H1 (cell line): ENCODE measurements at regions not wholly inside any gene's neighbourhood (a gene's known extent, or its start where the extent isn't known, plus 50 kb on each side); places are given as distances from the start of the nearest gene placed in this dataset.

Source experiments
- CTCF ChIA-PET: fragments of 300-600 bp; sonication (Branson Sonifier 250); formaldehyde crosslinking; loops from one replicate; lab custom pipeline; 2021; ENCODE audit not compliant: partially characterized antibody; lab: Charles Lee
- POLR2A ChIA-PET: fragments of 300-600 bp; sonication (Branson Sonifier 250); formaldehyde crosslinking; loops from one replicate; lab custom pipeline; 2021; ENCODE audit warnings: inconsistent platforms; ENCODE audit not compliant: partially characterized antibody; lab: Charles Lee
- DNase-seq, 2 experiments: peaks; one replicate each; pipeline versions ENCODE4 v3.0.0 to v3.0.0-alpha.2; 2010 to 2022; ENCODE audit warnings: low spot score in 2 of 2, low read depth in 1 of 2, mixed read lengths in 1 of 2
- FAIRE-seq: peaks from 2 replicates; lab custom pipeline; 2011; peaks lifted over from hg19 to GRCh38; lab: Jason Lieb, UNC
- H2AFZ ChIP-seq: 2 replicates; pipeline ENCODE4 v1.8.1; 2012; ENCODE audit warnings: low read length, inconsistent platforms
- H2AK5ac ChIP-seq: 2 replicates; pipeline ENCODE4 v1.6.1; 2013; ENCODE audit warnings: low read depth, low read length
- H2BK120ac ChIP-seq: replicated peaks from 2 replicates; pipeline ENCODE3; 2013; ENCODE audit warnings: low read depth, low read length, inconsistent platforms
- H2BK12ac ChIP-seq: 2 replicates; pipeline ENCODE4 v1.6.1; 2013; ENCODE audit warnings: low read depth, low read length
- H2BK15ac ChIP-seq: 2 replicates; pipeline ENCODE4 v1.6.1; 2013; ENCODE audit warnings: low read length
- H2BK20ac ChIP-seq: 2 replicates; pipeline ENCODE4 v1.6.1; 2013; ENCODE audit warnings: low read length
- H2BK5ac ChIP-seq: 2 replicates; pipeline ENCODE4 v1.6.1; 2013; ENCODE audit warnings: low read depth, low read length
- H3K14ac ChIP-seq: 2 replicates; pipeline ENCODE4 v1.6.1; 2013; ENCODE audit warnings: inconsistent platforms; ENCODE audit not compliant: insufficient read length
- H3K18ac ChIP-seq: 2 replicates; pipeline ENCODE4 v1.6.1; 2013; ENCODE audit warnings: low read length; ENCODE audit errors: extremely low read depth
- H3K23ac ChIP-seq: 2 replicates; pipeline ENCODE4 v1.6.1; 2013; ENCODE audit warnings: inconsistent platforms; ENCODE audit not compliant: insufficient read length
- H3K23me2 ChIP-seq: 2 replicates; pipeline ENCODE4 v1.6.1; 2013; ENCODE audit warnings: low read depth, low read length
- H3K27ac ChIP-seq: 2 replicates; pipeline ENCODE4 v1.6.1; 2011; ENCODE audit warnings: low read depth, low read length, inconsistent platforms
- H3K27me3 ChIP-seq, 4 experiments: replicated peaks in 1 of 4; 1 replicate in 1 of 4; 2 replicates in 3 of 4; pipeline versions ENCODE4 v1.6.1 to v1.8.1; 2011 to 2013; ENCODE audit warnings: low read length in 3 of 4, mild to moderate bottlenecking in 3 of 4, inconsistent platforms in 2 of 4, mixed read lengths in 2 of 4, moderate library complexity in 1 of 4; ENCODE audit not compliant: control insufficient read depth in 3 of 4, insufficient read depth in 3 of 4; ENCODE audit errors: extremely low read depth in 1 of 4
- H3K36me3 ChIP-seq, 4 experiments: 2 replicates each; pipeline versions ENCODE4 v1.6.1 to v1.8.1; 2011 to 2013; ENCODE audit warnings: mild to moderate bottlenecking in 4 of 4, low read length in 3 of 4, moderate library complexity in 2 of 4, control low read depth in 1 of 4, inconsistent platforms in 1 of 4; ENCODE audit not compliant: insufficient read depth in 4 of 4, control insufficient read depth in 2 of 4
- H3K4ac ChIP-seq: replicated peaks from 2 replicates; pipeline ENCODE3; 2013; ENCODE audit warnings: low read length, low read depth, mixed read lengths, inconsistent platforms; ENCODE audit not compliant: insufficient read length
- H3K4me1 ChIP-seq, 4 experiments: replicated peaks in 1 of 4; 1 replicate in 1 of 4; 2 replicates in 3 of 4; pipeline versions ENCODE4 v1.6.1 to v1.8.1; 2011 to 2013; ENCODE audit warnings: low read length in 3 of 4, inconsistent platforms in 2 of 4, mixed read lengths in 1 of 4; ENCODE audit not compliant: insufficient read depth in 4 of 4, control insufficient read depth in 3 of 4
- H3K4me2 ChIP-seq, 2 experiments: 2 replicates each; pipeline versions ENCODE4 v1.6.1 to v1.8.1; 2011 to 2013; ENCODE audit warnings: low read depth in 2 of 2, low read length in 2 of 2, control low read depth in 1 of 2, inconsistent platforms in 1 of 2, mild to moderate bottlenecking in 1 of 2; ENCODE audit not compliant: insufficient read depth in 1 of 2
- H3K4me3 ChIP-seq, 4 experiments: fragments of 200-600, 300-600 bp in 1 of 4; sonication (generic), shearing (Covaris generic), sonication (Bioruptor Twin) in 1 of 4; 2 replicates each; pipeline versions ENCODE4 v1.5.1 to v1.8.1; 2011 to 2016; ENCODE audit warnings: low read length in 4 of 4, low read depth in 3 of 4, control low read depth in 2 of 4, inconsistent platforms in 2 of 4, mild to moderate bottlenecking in 2 of 4, mixed read lengths in 1 of 4, moderate library complexity in 1 of 4; ENCODE audit not compliant: insufficient read depth in 2 of 4; ENCODE audit errors: extremely low read depth in 1 of 4
- H3K56ac ChIP-seq: replicated peaks from 2 replicates; pipeline ENCODE3; 2013; ENCODE audit warnings: low read depth, mild to moderate bottlenecking, mixed read lengths, low read length, inconsistent platforms; ENCODE audit not compliant: insufficient read length
- H3K79me1 ChIP-seq: 2 replicates; pipeline ENCODE4 v1.6.1; 2013; ENCODE audit warnings: low read depth, low read length, control low read depth
- H3K79me2 ChIP-seq, 2 experiments: 2 replicates each; pipeline versions ENCODE4 v1.6.1 to v1.8.1; 2012 to 2013; ENCODE audit warnings: low read length in 2 of 2, mild to moderate bottlenecking in 2 of 2, inconsistent platforms in 1 of 2; ENCODE audit not compliant: insufficient read depth in 2 of 2, control insufficient read depth in 1 of 2
- H3K9ac ChIP-seq, 4 experiments: replicated peaks in 1 of 4; 1 replicate in 1 of 4; 2 replicates in 3 of 4; pipeline versions ENCODE4 v1.6.1 to v1.8.1; 2011 to 2013; ENCODE audit warnings: low read depth in 3 of 4, low read length in 3 of 4, control low read depth in 2 of 4, mild to moderate bottlenecking in 2 of 4, moderate library complexity in 2 of 4, inconsistent platforms in 1 of 4; ENCODE audit errors: extremely low read depth in 1 of 4
- H3K9me3 ChIP-seq, 2 experiments: 2 replicates each; pipeline versions ENCODE4 v1.6.1 to v1.8.1; 2012 to 2013; ENCODE audit warnings: mild to moderate bottlenecking in 2 of 2, moderate library complexity in 2 of 2, control low read depth in 1 of 2, inconsistent platforms in 1 of 2, low read depth in 1 of 2, low read length in 1 of 2, mixed read lengths in 1 of 2; ENCODE audit not compliant: insufficient read depth in 2 of 2
- H4K20me1 ChIP-seq, 2 experiments: replicated peaks in 1 of 2; 2 replicates each; pipeline versions ENCODE3 to v1.8.1; 2011 to 2013; ENCODE audit warnings: inconsistent platforms in 2 of 2, low read length in 2 of 2, mild to moderate bottlenecking in 1 of 2; ENCODE audit not compliant: insufficient read depth in 2 of 2, control insufficient read depth in 1 of 2
- H4K5ac ChIP-seq: 2 replicates; pipeline ENCODE4 v1.6.1; 2013; ENCODE audit warnings: low read length, low read depth, mixed read lengths, inconsistent platforms; ENCODE audit not compliant: insufficient read length
- H4K8ac ChIP-seq: 2 replicates; pipeline ENCODE4 v1.8.0; 2013; ENCODE audit warnings: mild to moderate bottlenecking, moderate library complexity, low read length, inconsistent platforms; ENCODE audit not compliant: insufficient read depth; ENCODE audit errors: extremely low read depth
- H4K91ac ChIP-seq: replicated peaks from 2 replicates; pipeline ENCODE3; 2013; ENCODE audit warnings: low read length, mixed read lengths, inconsistent platforms; ENCODE audit not compliant: insufficient read length
- ASH2L ChIP-seq: fragments of 200-600, 300-600 bp; sonication (generic); IDR thresholded peaks from one replicate; pipeline ENCODE4 v1.7.1; 2017; ENCODE audit warnings: low read length
- CEBPB ChIP-seq: IDR thresholded peaks from 2 replicates; pipeline ENCODE4 v1.6.1; 2012; ENCODE audit warnings: low read depth, low read length
- KDM1A ChIP-seq: fragments of 200-600, 300-600 bp; sonication (generic); IDR thresholded peaks from 2 replicates; pipeline ENCODE4 v1.7.1; 2016; ENCODE audit warnings: mild to moderate bottlenecking, low read length, borderline replicate concordance
- KDM5A ChIP-seq: fragments of 200-600 bp; IDR thresholded peaks from 2 replicates; pipeline ENCODE4 v1.7.1; 2012; ENCODE audit warnings: mild to moderate bottlenecking, low read length, inconsistent platforms, mixed read lengths
- POLR2A ChIP-seq, 2 experiments: IDR thresholded peaks; 1 replicate in 1 of 2; 2 replicates in 1 of 2; pipeline ENCODE4 v1.6.1; 2011; ENCODE audit warnings: low read depth in 2 of 2, low read length in 2 of 2, mild to moderate bottlenecking in 2 of 2; ENCODE audit errors: control extremely low read depth in 1 of 2
- WGBS, 2 experiments: shearing (Covaris generic) in 1 of 2; methylation state at CpG; one replicate each; pipeline versions ENCODE4 v1.1.6 to v1.1.7; 2013 to 2015; ENCODE audit warnings: low lambda C conversion rate in 2 of 2, mixed read lengths in 2 of 2, inconsistent platforms in 1 of 2, low coverage in 1 of 2, missing lambda C conversion rate in 1 of 2; ENCODE audit not compliant: insufficient replicate concordance in 2 of 2, insufficient coverage in 1 of 2, insufficient read length in 1 of 2; ENCODE audit errors: extremely low coverage in 1 of 2, missing lambda C conversion rate in 1 of 2; 5-methylcytosine and 5-hydroxymethylcytosine counted together

DNA sequence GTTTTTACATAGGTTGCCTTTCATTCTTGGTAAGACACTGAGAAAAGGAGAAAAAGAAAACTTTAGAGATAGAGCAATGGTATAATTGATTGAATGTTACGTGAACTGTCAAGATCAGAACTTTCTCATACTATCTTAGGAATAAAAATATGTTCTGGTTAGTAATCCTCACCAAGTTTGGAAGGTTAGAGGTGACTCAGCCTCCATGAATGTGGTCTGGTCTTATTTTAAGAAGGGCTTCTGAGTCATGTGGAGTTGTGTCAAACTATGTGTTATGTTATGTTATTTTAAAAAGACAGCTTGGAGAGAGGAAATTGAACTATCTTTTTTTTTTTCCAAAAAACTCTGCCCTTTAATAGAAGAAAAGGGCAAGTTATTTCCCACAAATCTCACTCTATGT is 458.6 kb upstream of the KLF6 start:
- CTCF ChIA-PET, result interaction anchor here (1.1 kb wide), 1 partner anchor 11 kb away, joined by 4 read pairs; no protein-coding TSS in a partner anchor
- 90% methylated on average over 1 of the region's 1 CpG; no CpG with 5 or more reads in 1 of the 2 experiments for WGBS, 2 experiments

More for the DNA sequence above, 458.6 kb upstream of the KLF6 start:
- Histone ChIP-seq H3K23ac (no peak overlapping the region), H4K20me1 (no peaks in the 10 kb centered on the region), H3K4ac (no peak overlapping the region), H3K79me2 (no peaks in the 10 kb centered on the region), H3K4me1 (peaks cover 0 to 3% (median 0%) of the 10 kb centered on the region in 4 experiments; a peak in 2 of 7 replicates), H3K4me2 (no peak overlapping the region), H2AFZ (no peak overlapping the region), H3K14ac (no peak overlapping the region), H3K9ac (no peak overlapping the region), H3K79me1 (no peaks in the 10 kb centered on the region), H3K27ac (no peak overlapping the region), H2BK5ac (no peak overlapping the region), H2AK5ac (no peak overlapping the region), H3K27me3 (no peaks in the 10 kb centered on the region), H3K4me3 (no peak overlapping the region), H4K8ac (no peak overlapping the region), H4K91ac (no peak overlapping the region), H3K56ac (no peak overlapping the region), H3K18ac (no peak overlapping the region), H2BK15ac (no peak overlapping the region), H3K9me3 (no peaks in the 10 kb centered on the region), H2BK12ac (no peak overlapping the region), H3K36me3 (no peaks in the 10 kb centered on the region), H3K23me2 (no peaks in the 10 kb centered on the region; the same call in 1 of the 2 replicates), H2BK20ac (no peak overlapping the region), H4K5ac (no peak overlapping the region), H2BK120ac (no peak overlapping the region)
- DNase-seq (no peak), FAIRE-seq (no peak)
- POLR2A ChIA-PET, result no interaction called here
- TF ChIP-seq CEBPB, result no peak
- TF ChIP-seq KDM5A, result no peak
- TF ChIP-seq ASH2L, result no peak
- no peak for TF ChIP-seq KDM1A
- no peak for TF ChIP-seq POLR2A (IDR thresholded peaks at IDR 0.05; ENCODE audit: control extremely low read depth in 1 of 2, low read depth in 2 of 2, low read length in 2 of 2)
